ENCODE measurements at regions not wholly inside any gene's neighbourhood (a gene's known extent, or its start where the extent isn't known, plus 50 kb on each side); places are given as distances from the start of the nearest gene placed in this dataset.

GRCh38 chr2:107730898-107731297 is 95.8 kb upstream of the RGPD4 start:
- Histone ChIP-seq H3K4me3 (replicated peaks; ENCODE audit: insufficient read depth, low read length) (no peak overlapping the region), H3K27ac (replicated peaks) (no peak overlapping the region), H3K27me3 (ENCODE audit: insufficient read depth, poor library complexity, severe bottlenecking) (no peaks in the 10 kb centered on the region)
- DNase-seq (ENCODE audit: low read depth in 1 of 2, low spot score in 1 of 2) = no peak
- TF ChIP-seq SPI1 (IDR thresholded peaks at IDR 0.05; ENCODE audit: borderline replicate concordance, low read depth) (no peak), REST (IDR thresholded peaks at IDR 0.05; ENCODE audit: insufficient replicate concordance, low read depth) (no peak)

GRCh38 chr2:107731435-107731834 is 95.3 kb upstream of the RGPD4 start:
- H3K4me3 ChIP-seq (replicated peaks; ENCODE audit: insufficient read depth, low read length) = no peak overlapping the region
- DNase-seq (ENCODE audit: low read depth in 1 of 2, low spot score in 1 of 2) = no peak
- no peaks in the 10 kb centered on the region for H3K27me3 ChIP-seq (ENCODE audit: insufficient read depth, poor library complexity, severe bottlenecking)
- no peak for TF ChIP-seq POLR2AphosphoS5 (IDR thresholded peaks at IDR 0.05; ENCODE audit: low read depth)
- TF ChIP-seq GABPA (IDR thresholded peaks at IDR 0.05; ENCODE audit: low read depth) = no peak
- no peak for TF ChIP-seq REST (IDR thresholded peaks at IDR 0.05; ENCODE audit: insufficient replicate concordance, low read depth)
- no peak for TF ChIP-seq CTCF (IDR thresholded peaks at IDR 0.05; ENCODE audit: insufficient read depth, low read length)
- H3K27ac ChIP-seq (replicated peaks) = no peak overlapping the region

- H3K27ac ChIP-seq (replicated peaks) = no peak overlapping the region
- no peak for DNase-seq (ENCODE audit: low read depth in 1 of 2, low spot score in 1 of 2)
- TF ChIP-seq REST (IDR thresholded peaks at IDR 0.05; ENCODE audit: insufficient replicate concordance, low read depth) (no peak), SPI1 (IDR thresholded peaks at IDR 0.05; ENCODE audit: borderline replicate concordance, low read depth) (no peak), CTCF (IDR thresholded peaks at IDR 0.05; ENCODE audit: insufficient read depth, low read length) (no peak), POLR2AphosphoS5 (IDR thresholded peaks at IDR 0.05; ENCODE audit: low read depth) (no peak), GABPA (IDR thresholded peaks at IDR 0.05; ENCODE audit: low read depth) (no peak)
- H3K27me3 ChIP-seq (ENCODE audit: insufficient read depth, poor library complexity, severe bottlenecking) = no peaks in the 10 kb centered on the region
- H3K4me3 ChIP-seq (replicated peaks; ENCODE audit: insufficient read depth, low read length) = no peak overlapping the region
Observed at GRCh38 chr2:107735201-107735600, 91.5 kb upstream of the RGPD4 start.

GRCh38 chr2:107737756-107738155 is 88.9 kb upstream of the RGPD4 start:
- TF ChIP-seq POLR2AphosphoS5 (IDR thresholded peaks at IDR 0.05; ENCODE audit: low read depth) (no peak), SPI1 (IDR thresholded peaks at IDR 0.05; ENCODE audit: borderline replicate concordance, low read depth) (no peak), CTCF (IDR thresholded peaks at IDR 0.05; ENCODE audit: insufficient read depth, low read length) (no peak)
- DNase-seq (ENCODE audit: low read depth in 1 of 2, low spot score in 1 of 2) = no peak

More at GRCh38 chr2:107737756-107738155, 88.9 kb upstream of the RGPD4 start:
- Histone ChIP-seq H3K27me3 (ENCODE audit: insufficient read depth, poor library complexity, severe bottlenecking) (no peaks in the 10 kb centered on the region), H3K27ac (replicated peaks) (no peak overlapping the region), H3K4me3 (replicated peaks; ENCODE audit: insufficient read depth, low read length) (no peak overlapping the region)

Data from HL-60 (cell line).